Stomach (tissue), 4 donors: ENCODE measurements at regions not wholly inside any gene's neighbourhood (a gene's known extent, or its start where the extent isn't known, plus 50 kb on each side); places are given as distances from the start of the nearest gene placed in this dataset.

Source experiments
- CTCF ChIP-seq, 7 experiments: fragments of 450-650 bp in 4 of 7; fragments of 200-600 bp in 3 of 7; sonication (generic) in 3 of 7; IDR thresholded peaks; one replicate each; pipeline ENCODE4 v1.5.1; 2016 to 2019; ENCODE audit warnings: antibody characterized with exemption in 7 of 7, control low read depth in 2 of 7, mild to moderate bottlenecking in 1 of 7
- POLR2A ChIP-seq, 4 donors: fragments of 450-650 bp; IDR thresholded peaks; one replicate each; pipeline ENCODE4 v1.6.1; 2016; ENCODE audit warnings: antibody characterized with exemption in 4 of 4, control low read depth in 2 of 4, mild to moderate bottlenecking in 1 of 4, moderate library complexity in 1 of 4
- POLR2AphosphoS5 ChIP-seq, 3 donors: sonication (generic); formaldehyde crosslinking; IDR thresholded peaks; one replicate each; pipeline ENCODE4 v1.6.1; 2016; ENCODE audit warnings: antibody characterized with exemption in 3 of 3

- no peak for TF ChIP-seq POLR2AphosphoS5 (IDR thresholded peaks at IDR 0.05)
- no peak for TF ChIP-seq CTCF (IDR thresholded peaks at IDR 0.05)
- TF ChIP-seq POLR2A (IDR thresholded peaks at IDR 0.05): no peak
Observed at GRCh38 chr20:53722515-53723036, 128.9 kb upstream of the ZNF217 start.
